BE2C (cell line): ENCODE measurements at regions not wholly inside any gene's neighbourhood (a gene's known extent, or its start where the extent isn't known, plus 50 kb on each side); places are given as distances from the start of the nearest gene placed in this dataset.

Experiments used
- DNase-seq: peaks from one replicate; pipeline ENCODE4 v3.0.0-alpha.2; 2020
- H3K27me3 ChIP-seq: fragments of 250-450 bp; sonication (Bioruptor Pico); 2 replicates; pipeline ENCODE4 v1.5.1; 2020; ENCODE audit warnings: mild to moderate bottlenecking
- H3K36me3 ChIP-seq: fragments of 250-450 bp; sonication (Bioruptor Pico); 2 replicates; pipeline ENCODE4 v1.5.1; 2020; ENCODE audit warnings: mild to moderate bottlenecking
- H3K4me1 ChIP-seq: fragments of 250-450 bp; sonication (Bioruptor Pico); 2 replicates; pipeline ENCODE4 v1.5.1; 2020
- H3K4me3 ChIP-seq: 2 replicates; pipeline ENCODE4 v1.5.1; 2011; ENCODE audit warnings: low read depth, low read length
- H3K9me3 ChIP-seq: fragments of 250-450 bp; sonication (Bioruptor Pico); 2 replicates; pipeline ENCODE4 v1.5.1; 2020
- CTCF ChIP-seq: IDR thresholded peaks from 2 replicates; pipeline ENCODE4 v1.5.1; 2012; ENCODE audit warnings: mild to moderate bottlenecking, low read depth, low read length

DNA sequence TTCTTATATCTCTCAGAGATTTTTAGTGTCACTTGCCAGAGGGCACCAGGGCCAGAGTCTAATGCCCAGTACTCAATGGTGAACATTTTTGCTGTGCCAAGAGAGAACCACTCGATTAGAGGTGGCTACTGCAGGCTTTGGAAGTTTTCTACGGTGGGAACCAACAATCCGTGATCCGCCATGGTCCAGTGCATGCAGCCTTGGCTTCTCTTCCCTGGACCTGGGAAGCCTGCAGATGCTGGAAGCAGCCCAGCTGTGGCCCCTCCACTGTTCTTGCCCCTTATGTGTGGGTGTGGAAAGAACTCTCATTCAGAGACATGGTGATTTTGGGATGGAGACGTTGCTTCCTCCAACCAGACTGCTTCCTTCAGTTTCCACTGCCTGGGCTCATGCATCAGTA, 224.2 kb downstream of the TSHZ3 start:
- DNase-seq, result no peak
- no peaks in the 10 kb centered on the region for H3K4me1 ChIP-seq
- H3K27me3 ChIP-seq, result no peaks in the 10 kb centered on the region
- no peak overlapping the region for H3K4me3 ChIP-seq
- no peaks in the 10 kb centered on the region for H3K9me3 ChIP-seq
- no peak for TF ChIP-seq CTCF
- no peaks in the 10 kb centered on the region for H3K36me3 ChIP-seq

- H3K27me3 ChIP-seq, result no peaks in the 10 kb centered on the region
- TF ChIP-seq CTCF, result no peak
- no peaks in the 10 kb centered on the region for H3K9me3 ChIP-seq
- H3K4me1 ChIP-seq, result no peaks in the 10 kb centered on the region
- DNase-seq, result no peak
- no peaks in the 10 kb centered on the region for H3K36me3 ChIP-seq
- no peak overlapping the region for H3K4me3 ChIP-seq
Observed at GRCh38 chr19:31121501-31121900, 227.7 kb downstream of the TSHZ3 start.

GRCh38 chr19:31120952-31121351, 228.3 kb downstream of the TSHZ3 start:
- DNase-seq, result no peak
- Histone ChIP-seq H3K9me3 (no peaks in the 10 kb centered on the region), H3K4me3 (no peak overlapping the region), H3K27me3 (no peaks in the 10 kb centered on the region), H3K4me1 (no peaks in the 10 kb centered on the region), H3K36me3 (no peaks in the 10 kb centered on the region)
- TF ChIP-seq CTCF, result no peak

DNA sequence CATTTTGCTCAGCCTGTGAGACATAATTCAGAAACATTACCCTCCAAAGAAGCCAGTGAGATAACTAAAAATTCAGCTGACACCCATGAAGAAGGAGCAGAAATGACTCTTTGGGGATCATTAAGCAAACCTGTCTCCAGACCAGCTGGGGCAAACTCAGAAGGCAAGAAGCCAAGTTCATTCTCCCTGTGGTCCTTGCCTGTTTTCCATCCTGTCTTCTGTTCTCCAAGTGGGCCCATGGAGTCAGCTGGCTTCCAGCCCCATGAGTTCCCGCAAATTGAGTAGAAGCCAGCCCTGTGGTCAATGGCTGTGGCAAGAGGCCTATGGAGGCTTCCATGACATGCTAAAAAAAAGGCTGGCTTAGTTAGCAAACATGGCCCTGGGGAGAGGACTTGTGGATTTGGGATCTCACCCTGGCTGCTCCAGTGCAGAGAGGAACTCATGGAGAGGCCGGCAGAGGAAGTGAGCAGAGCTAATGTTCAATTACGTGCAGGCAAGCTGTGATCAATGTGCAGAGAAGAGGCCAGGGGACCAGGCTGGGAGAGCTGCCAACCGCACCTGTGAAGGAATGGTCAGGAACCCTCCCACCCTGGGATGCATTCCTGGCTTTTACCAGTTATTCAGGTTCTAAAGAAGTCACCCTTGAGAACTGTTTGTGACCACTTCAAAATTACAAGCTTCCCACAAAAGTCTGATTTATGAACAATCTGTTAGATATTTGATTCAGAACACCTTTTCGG, 229.1 kb downstream of the TSHZ3 start:
- H3K9me3 ChIP-seq, result no peaks in the 10 kb centered on the region
- no peak for TF ChIP-seq CTCF
- DNase-seq, result no peak
- no peaks in the 10 kb centered on the region for H3K36me3 ChIP-seq
- H3K4me1 ChIP-seq, result no peaks in the 10 kb centered on the region
- no peaks in the 10 kb centered on the region for H3K27me3 ChIP-seq
- H3K4me3 ChIP-seq, result no peak overlapping the region

DNA sequence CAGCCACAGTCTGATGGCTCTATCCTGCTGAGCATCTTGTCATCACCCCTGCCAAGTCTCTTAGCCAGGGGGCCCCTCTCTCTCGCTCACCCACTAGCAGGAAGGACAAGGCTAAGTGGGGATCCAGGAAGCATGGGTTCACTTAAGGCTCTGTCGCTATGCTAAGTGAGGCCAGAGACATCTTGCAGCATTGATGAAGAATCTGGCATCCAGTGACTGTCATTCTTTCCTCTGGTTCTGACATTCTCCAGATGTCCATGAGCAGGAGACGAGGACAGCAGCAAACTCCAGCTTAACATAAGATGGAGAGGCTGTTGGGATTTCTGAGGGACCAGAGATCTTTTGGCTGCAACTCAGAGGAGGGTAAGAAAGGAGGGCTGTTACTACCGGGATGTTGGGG, 230.2 kb downstream of the TSHZ3 start:
- no peaks in the 10 kb centered on the region for H3K9me3 ChIP-seq
- H3K4me1 ChIP-seq, result no peaks in the 10 kb centered on the region
- no peak for DNase-seq
- H3K4me3 ChIP-seq, result no peak overlapping the region
- H3K27me3 ChIP-seq, result no peaks in the 10 kb centered on the region
- H3K36me3 ChIP-seq, result no peaks in the 10 kb centered on the region
- no peak for TF ChIP-seq CTCF

- Histone ChIP-seq H3K9me3 (no peaks in the 10 kb centered on the region), H3K4me1 (no peaks in the 10 kb centered on the region), H3K27me3 (no peaks in the 10 kb centered on the region), H3K4me3 (no peak overlapping the region), H3K36me3 (no peaks in the 10 kb centered on the region)
- no peak for DNase-seq
- TF ChIP-seq CTCF, result no peak
Observed at GRCh38 chr19:31118287-31118955, 230.8 kb downstream of the TSHZ3 start.
